K562 (cell line): ENCODE measurements at regions not wholly inside any gene's neighbourhood (a gene's known extent, or its start where the extent isn't known, plus 50 kb on each side); places are given as distances from the start of the nearest gene placed in this dataset.

Experiments used
- EP400 ChIP-seq: fragments of 450-650 bp; IDR thresholded peaks from 2 replicates; pipeline ENCODE4 v1.6.1; 2017; ENCODE audit warnings: antibody characterized with exemption, mild to moderate bottlenecking, moderate library complexity
- TF ChIP-seq, protein P1 (sequence below): fragments of 200-800 bp; sonication (Bioruptor generic); IDR thresholded peaks from 2 replicates; pipeline ENCODE4 v1.6.1; 2016; ENCODE audit warnings: missing genetic modification characterization, missing compliant biosample characterization
- TF ChIP-seq, protein P2 (sequence below): fragments of 450-650 bp; conservative IDR thresholded peaks from 2 replicates; pipeline ENCODE4 v1.6.1; 2016; ENCODE audit warnings: missing genetic modification characterization, low read depth, mild to moderate bottlenecking, control low read depth, missing compliant biosample characterization

DNA sequence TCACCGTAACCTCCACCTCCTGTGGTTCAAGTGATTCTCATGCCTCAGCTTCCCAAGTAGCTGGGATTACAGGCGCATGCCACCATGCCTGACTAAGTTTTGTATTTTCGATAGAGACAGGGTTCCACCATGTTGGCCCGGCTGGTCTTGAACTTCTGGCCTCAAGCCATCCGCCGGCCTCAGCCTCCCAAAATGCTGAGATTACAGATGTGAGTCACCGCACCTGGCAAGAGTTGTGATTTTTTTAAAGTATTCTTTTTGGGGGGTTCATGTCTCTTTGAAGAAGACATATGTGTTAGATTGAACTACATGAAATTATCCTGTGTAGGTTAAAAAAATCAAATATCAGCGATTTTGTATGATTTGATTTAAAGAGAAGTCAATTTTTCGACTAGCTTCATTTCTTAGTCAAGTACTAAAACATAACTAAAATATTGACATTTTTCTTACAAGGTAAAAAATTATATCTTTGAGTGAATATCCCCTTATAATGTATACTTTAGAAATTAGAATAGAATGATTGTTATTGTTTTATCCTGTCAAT lies 60.3 kb upstream of the ANTXR2 start (continued):
- TF ChIP-seq, protein P1, sequence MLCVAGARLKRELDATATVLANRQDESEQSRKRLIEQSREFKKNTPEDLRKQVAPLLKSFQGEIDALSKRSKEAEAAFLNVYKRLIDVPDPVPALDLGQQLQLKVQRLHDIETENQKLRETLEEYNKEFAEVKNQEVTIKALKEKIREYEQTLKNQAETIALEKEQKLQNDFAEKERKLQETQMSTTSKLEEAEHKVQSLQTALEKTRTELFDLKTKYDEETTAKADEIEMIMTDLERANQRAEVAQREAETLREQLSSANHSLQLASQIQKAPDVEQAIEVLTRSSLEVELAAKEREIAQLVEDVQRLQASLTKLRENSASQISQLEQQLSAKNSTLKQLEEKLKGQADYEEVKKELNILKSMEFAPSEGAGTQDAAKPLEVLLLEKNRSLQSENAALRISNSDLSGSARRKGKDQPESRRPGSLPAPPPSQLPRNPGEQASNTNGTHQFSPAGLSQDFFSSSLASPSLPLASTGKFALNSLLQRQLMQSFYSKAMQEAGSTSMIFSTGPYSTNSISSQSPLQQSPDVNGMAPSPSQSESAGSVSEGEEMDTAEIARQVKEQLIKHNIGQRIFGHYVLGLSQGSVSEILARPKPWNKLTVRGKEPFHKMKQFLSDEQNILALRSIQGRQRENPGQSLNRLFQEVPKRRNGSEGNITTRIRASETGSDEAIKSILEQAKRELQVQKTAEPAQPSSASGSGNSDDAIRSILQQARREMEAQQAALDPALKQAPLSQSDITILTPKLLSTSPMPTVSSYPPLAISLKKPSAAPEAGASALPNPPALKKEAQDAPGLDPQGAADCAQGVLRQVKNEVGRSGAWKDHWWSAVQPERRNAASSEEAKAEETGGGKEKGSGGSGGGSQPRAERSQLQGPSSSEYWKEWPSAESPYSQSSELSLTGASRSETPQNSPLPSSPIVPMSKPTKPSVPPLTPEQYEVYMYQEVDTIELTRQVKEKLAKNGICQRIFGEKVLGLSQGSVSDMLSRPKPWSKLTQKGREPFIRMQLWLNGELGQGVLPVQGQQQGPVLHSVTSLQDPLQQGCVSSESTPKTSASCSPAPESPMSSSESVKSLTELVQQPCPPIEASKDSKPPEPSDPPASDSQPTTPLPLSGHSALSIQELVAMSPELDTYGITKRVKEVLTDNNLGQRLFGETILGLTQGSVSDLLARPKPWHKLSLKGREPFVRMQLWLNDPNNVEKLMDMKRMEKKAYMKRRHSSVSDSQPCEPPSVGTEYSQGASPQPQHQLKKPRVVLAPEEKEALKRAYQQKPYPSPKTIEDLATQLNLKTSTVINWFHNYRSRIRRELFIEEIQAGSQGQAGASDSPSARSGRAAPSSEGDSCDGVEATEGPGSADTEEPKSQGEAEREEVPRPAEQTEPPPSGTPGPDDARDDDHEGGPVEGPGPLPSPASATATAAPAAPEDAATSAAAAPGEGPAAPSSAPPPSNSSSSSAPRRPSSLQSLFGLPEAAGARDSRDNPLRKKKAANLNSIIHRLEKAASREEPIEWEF (CRISPR knock-in tag): no peak
- TF ChIP-seq, protein P2, sequence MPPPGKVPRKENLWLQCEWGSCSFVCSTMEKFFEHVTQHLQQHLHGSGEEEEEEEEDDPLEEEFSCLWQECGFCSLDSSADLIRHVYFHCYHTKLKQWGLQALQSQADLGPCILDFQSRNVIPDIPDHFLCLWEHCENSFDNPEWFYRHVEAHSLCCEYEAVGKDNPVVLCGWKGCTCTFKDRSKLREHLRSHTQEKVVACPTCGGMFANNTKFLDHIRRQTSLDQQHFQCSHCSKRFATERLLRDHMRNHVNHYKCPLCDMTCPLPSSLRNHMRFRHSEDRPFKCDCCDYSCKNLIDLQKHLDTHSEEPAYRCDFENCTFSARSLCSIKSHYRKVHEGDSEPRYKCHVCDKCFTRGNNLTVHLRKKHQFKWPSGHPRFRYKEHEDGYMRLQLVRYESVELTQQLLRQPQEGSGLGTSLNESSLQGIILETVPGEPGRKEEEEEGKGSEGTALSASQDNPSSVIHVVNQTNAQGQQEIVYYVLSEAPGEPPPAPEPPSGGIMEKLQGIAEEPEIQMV (tag): no peak
- TF ChIP-seq EP400: no peak
